ENCODE measurements at regions not wholly inside any gene's neighbourhood (a gene's known extent, or its start where the extent isn't known, plus 50 kb on each side); places are given as distances from the start of the nearest gene placed in this dataset.

DNA sequence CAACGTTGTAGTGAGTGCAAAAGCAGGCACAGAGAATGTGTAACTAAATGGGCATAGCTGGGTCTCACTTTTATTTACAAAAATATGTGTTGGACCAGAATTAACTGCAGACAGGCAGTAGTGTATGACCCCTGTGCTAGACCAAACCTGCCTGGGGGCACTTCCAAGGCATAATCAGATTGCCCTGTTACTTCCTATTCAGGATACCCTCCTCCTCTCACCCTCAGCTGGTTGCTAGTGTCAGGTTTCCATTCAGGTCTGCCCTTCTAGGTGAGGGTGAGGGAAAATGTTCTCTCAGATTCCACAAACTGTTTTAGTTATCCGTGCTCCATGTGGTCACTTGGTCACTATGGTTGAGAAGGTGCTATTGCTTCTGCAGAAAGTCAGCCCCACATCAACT lies 387.3 kb downstream of the LMX1A start:
- Histone ChIP-seq H3K27me3 (ENCODE audit: insufficient read depth in 3 of 3, low read length in 2 of 3) (peaks cover 0 to 4% (median 0%) of the 10 kb centered on the region in 3 donors), H3K4me1 (no peaks in the 10 kb centered on the region), H3K27ac (no peak overlapping the region), H3K36me3 (ENCODE audit: insufficient read depth in 1 of 2, low read depth in 1 of 2) (no peaks in the 10 kb centered on the region), H3K4me3 (no peak overlapping the region), H3K9me3 (no peaks in the 10 kb centered on the region)
- TF ChIP-seq CTCF (IDR thresholded peaks at IDR 0.05): no peak
- intact Hi-C loops (cut with DNase I): no loop called here
- DNase-seq (no peak), ATAC-seq (no peak)
- WGBS, 3 donors: 42 to 48% (median 46%) methylated on average over 2 of the region's 2 CpGs

GRCh38 chr1:164967300-164967699 lies 389.2 kb downstream of the LMX1A start:
- no peak for TF ChIP-seq CTCF (IDR thresholded peaks at IDR 0.05)

GRCh38 chr1:164961715-164962114 lies 394.8 kb downstream of the LMX1A start:
- WGBS, 3 donors: 65 to 93% (median 68%) methylated on average over 2 of the region's 2 CpGs
- no peak for ATAC-seq
- Histone ChIP-seq H3K4me3 (no peak overlapping the region), H3K27ac (no peak overlapping the region), H3K27me3 (ENCODE audit: insufficient read depth in 3 of 3, low read length in 2 of 3) (peaks cover 0 to 4% (median 0%) of the 10 kb centered on the region in 3 donors), H3K9me3 (no peaks in the 10 kb centered on the region), H3K4me1 (no peaks in the 10 kb centered on the region), H3K36me3 (ENCODE audit: insufficient read depth in 1 of 2, low read depth in 1 of 2) (no peaks in the 10 kb centered on the region)
- no peak for TF ChIP-seq CTCF (IDR thresholded peaks at IDR 0.05)
- DNase-seq: no peak
- intact Hi-C loops (cut with DNase I): no loop called here

More at GRCh38 chr1:164967300-164967699, 389.2 kb downstream of the LMX1A start:
- Histone ChIP-seq H3K27me3 (ENCODE audit: insufficient read depth in 3 of 3, low read length in 2 of 3) (peaks cover 0 to 4% (median 0%) of the 10 kb centered on the region in 3 donors), H3K27ac (no peak overlapping the region), H3K9me3 (no peaks in the 10 kb centered on the region), H3K4me3 (no peak overlapping the region), H3K4me1 (no peaks in the 10 kb centered on the region), H3K36me3 (ENCODE audit: insufficient read depth in 1 of 2, low read depth in 1 of 2) (no peaks in the 10 kb centered on the region)
- intact Hi-C loops (cut with DNase I): no loop called here
- ATAC-seq (no peak), DNase-seq (no peak)

GRCh38 chr1:164958982-164959768 lies 397.3 kb downstream of the LMX1A start:
- H3K4me3 ChIP-seq: no peak overlapping the region
- 81 to 85% (median 83%) methylated on average over 6 of the region's 6 CpGs for WGBS, 3 donors
- DNase-seq: no peak
- no peaks in the 10 kb centered on the region for H3K27me3 ChIP-seq (ENCODE audit: insufficient read depth in 3 of 3, low read length in 2 of 3)
- intact Hi-C loops (cut with DNase I): no loop called here
- ATAC-seq: no peak
- no peak for TF ChIP-seq CTCF (IDR thresholded peaks at IDR 0.05)
- no peaks in the 10 kb centered on the region for H3K36me3 ChIP-seq (ENCODE audit: insufficient read depth in 1 of 2, low read depth in 1 of 2)
- H3K27ac ChIP-seq: no peak overlapping the region
- H3K4me1 ChIP-seq: no peaks in the 10 kb centered on the region
- no peaks in the 10 kb centered on the region for H3K9me3 ChIP-seq

GRCh38 chr1:164953815-164954214 lies 394.8 kb downstream of the PBX1 start:
- Histone ChIP-seq H3K36me3 (ENCODE audit: insufficient read depth in 1 of 2, low read depth in 1 of 2) (no peaks in the 10 kb centered on the region), H3K9me3 (peaks cover under 1% of the 10 kb centered on the region), H3K27me3 (ENCODE audit: insufficient read depth in 3 of 3, low read length in 2 of 3) (no peaks in the 10 kb centered on the region), H3K4me1 (no peaks in the 10 kb centered on the region), H3K4me3 (no peak overlapping the region), H3K27ac (no peak overlapping the region)
- intact Hi-C loops (cut with DNase I): no loop called here
- DNase-seq (no peak), ATAC-seq (no peak)
- 53 to 66% (median 62%) methylated on average over 3 of the region's 3 CpGs for WGBS, 3 donors
- no peak for TF ChIP-seq CTCF (IDR thresholded peaks at IDR 0.05)

Measured in psoas muscle (tissue), 7 donors.